NT2/D1 (cell line): ENCODE measurements at regions not wholly inside any gene's neighbourhood (a gene's known extent, or its start where the extent isn't known, plus 50 kb on each side); places are given as distances from the start of the nearest gene placed in this dataset.

Experiments used
- DNase-seq: peaks from one replicate; pipeline ENCODE4 v3.0.0-alpha.2; 2011; ENCODE audit warnings: low read depth, low spot score
- H3K27me3 ChIP-seq: 2 replicates; pipeline ENCODE4 v1.6.0; 2011; ENCODE audit warnings: mild to moderate bottlenecking; ENCODE audit not compliant: insufficient read length, insufficient read depth
- H3K36me3 ChIP-seq: 2 replicates; pipeline ENCODE4 v1.6.1; 2011; ENCODE audit warnings: mild to moderate bottlenecking, low read length, mixed read lengths; ENCODE audit not compliant: insufficient read depth, insufficient read length
- H3K4me1 ChIP-seq: 2 replicates; pipeline ENCODE4 v1.5.1; 2011; ENCODE audit not compliant: insufficient read depth, insufficient read length
- H3K4me3 ChIP-seq: 2 replicates; pipeline ENCODE4 v1.5.1; 2011; ENCODE audit warnings: low read depth; ENCODE audit not compliant: insufficient read length
- H3K9ac ChIP-seq: 2 replicates; pipeline ENCODE4 v1.6.0; 2011; ENCODE audit warnings: low read depth; ENCODE audit not compliant: insufficient read length
- H3K9me3 ChIP-seq: 2 replicates; pipeline ENCODE4 v1.5.1; 2011; ENCODE audit warnings: mild to moderate bottlenecking, low read length; ENCODE audit not compliant: insufficient read depth
- SUZ12 ChIP-seq: IDR thresholded peaks from 2 replicates; pipeline ENCODE4 v1.6.1; 2011; ENCODE audit not compliant: insufficient read length, insufficient read depth; ENCODE audit errors: extremely low read depth
- YY1 ChIP-seq: IDR thresholded peaks from 2 replicates; pipeline ENCODE4 v1.6.1; 2011; ENCODE audit not compliant: insufficient read length, insufficient read depth
- ZNF274 ChIP-seq: IDR thresholded peaks from 2 replicates; pipeline ENCODE4 v1.6.1; 2011; ENCODE audit warnings: mild to moderate bottlenecking, low read depth, low read length

GRCh38 chr7:42685911-42686310 lies 226.0 kb downstream of the C7orf25 start:
- H3K9ac ChIP-seq, result no peak overlapping the region
- H3K4me3 ChIP-seq, result no peak overlapping the region
- H3K4me1 ChIP-seq, result peaks cover 5% of the 10 kb centered on the region
- no peak for TF ChIP-seq ZNF274
- no peak for TF ChIP-seq YY1
- TF ChIP-seq SUZ12, result no peak
- 0 out of 2 replicates have a peak, but pooled peaks cover 4% of the 10 kb centered on the region for H3K9me3 ChIP-seq
- no peaks in the 10 kb centered on the region for H3K27me3 ChIP-seq
- no peaks in the 10 kb centered on the region for H3K36me3 ChIP-seq
- DNase-seq, result no peak

GRCh38 chr7:42677751-42678699 lies 233.8 kb downstream of the C7orf25 start:
- H3K4me3 ChIP-seq, result no peak overlapping the region
- H3K4me1 ChIP-seq, result no peaks in the 10 kb centered on the region
- DNase-seq, result no peak
- 0 out of 2 replicates have a peak, but pooled peaks cover 4% of the 10 kb centered on the region for H3K9me3 ChIP-seq
- H3K9ac ChIP-seq, result no peak overlapping the region
- TF ChIP-seq ZNF274 (no peak), YY1 (no peak)
- H3K27me3 ChIP-seq, result no peaks in the 10 kb centered on the region
- no peaks in the 10 kb centered on the region for H3K36me3 ChIP-seq

- DNase-seq, result no peak
- no peaks in the 10 kb centered on the region for H3K4me1 ChIP-seq
- H3K4me3 ChIP-seq, result no peak overlapping the region
- H3K36me3 ChIP-seq, result no peaks in the 10 kb centered on the region
- TF ChIP-seq YY1, result no peak
- TF ChIP-seq ZNF274, result no peak
- no peak for TF ChIP-seq SUZ12
- no peaks in the 10 kb centered on the region for H3K27me3 ChIP-seq
- H3K9me3 ChIP-seq, result no peaks in the 10 kb centered on the region
- no peak overlapping the region for H3K9ac ChIP-seq
These were observed 237.3 kb downstream of the C7orf25 start for GRCh38 chr7:42674541-42674940.

DNA sequence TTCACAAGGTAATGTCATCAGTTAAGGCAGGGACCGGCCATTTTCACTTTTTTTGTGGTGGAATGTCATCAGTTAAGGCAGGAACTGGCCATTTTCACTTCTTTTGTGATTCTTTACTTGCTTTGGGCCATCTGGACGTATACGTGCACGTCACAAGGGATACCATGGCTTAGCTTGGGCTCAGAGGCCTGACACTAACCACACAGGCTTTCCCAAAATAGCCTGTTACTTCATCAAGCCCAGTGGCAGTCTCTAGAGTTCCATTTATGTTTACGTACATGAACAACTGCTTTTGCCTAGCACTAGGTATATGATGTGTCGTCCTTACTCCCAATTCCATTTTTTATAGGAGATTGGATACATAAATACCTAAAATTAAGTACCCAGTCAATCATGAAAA lies 237.9 kb downstream of the C7orf25 start:
- Histone ChIP-seq H3K36me3 (no peaks in the 10 kb centered on the region), H3K9ac (no peak overlapping the region), H3K4me1 (no peaks in the 10 kb centered on the region), H3K4me3 (no peak overlapping the region), H3K9me3 (no peaks in the 10 kb centered on the region), H3K27me3 (no peaks in the 10 kb centered on the region)
- TF ChIP-seq YY1 (no peak), SUZ12 (no peak), ZNF274 (no peak)
- DNase-seq, result no peak

GRCh38 chr7:42672339-42672999 lies 239.4 kb downstream of the C7orf25 start:
- no peak for DNase-seq
- TF ChIP-seq ZNF274, result no peak
- TF ChIP-seq SUZ12, result no peak
- TF ChIP-seq YY1, result no peak

GRCh38 chr7:42671627-42672026 lies 240.2 kb downstream of the C7orf25 start:
- H3K27me3 ChIP-seq, result no peaks in the 10 kb centered on the region
- no peaks in the 10 kb centered on the region for H3K36me3 ChIP-seq
- no peak for TF ChIP-seq YY1
- TF ChIP-seq ZNF274, result no peak
- no peak for TF ChIP-seq SUZ12
- no peak for DNase-seq
- H3K9ac ChIP-seq, result no peak overlapping the region
- H3K9me3 ChIP-seq, result peaks cover 12% of the 10 kb centered on the region
- no peaks in the 10 kb centered on the region for H3K4me1 ChIP-seq
- no peak overlapping the region for H3K4me3 ChIP-seq

More at GRCh38 chr7:42672339-42672999, 239.4 kb downstream of the C7orf25 start:
- no peak overlapping the region for H3K4me3 ChIP-seq
- no peak overlapping the region for H3K9ac ChIP-seq
- no peaks in the 10 kb centered on the region for H3K36me3 ChIP-seq
- no peaks in the 10 kb centered on the region for H3K4me1 ChIP-seq
- no peaks in the 10 kb centered on the region for H3K27me3 ChIP-seq
- H3K9me3 ChIP-seq, result peaks cover 4% of the 10 kb centered on the region

DNA sequence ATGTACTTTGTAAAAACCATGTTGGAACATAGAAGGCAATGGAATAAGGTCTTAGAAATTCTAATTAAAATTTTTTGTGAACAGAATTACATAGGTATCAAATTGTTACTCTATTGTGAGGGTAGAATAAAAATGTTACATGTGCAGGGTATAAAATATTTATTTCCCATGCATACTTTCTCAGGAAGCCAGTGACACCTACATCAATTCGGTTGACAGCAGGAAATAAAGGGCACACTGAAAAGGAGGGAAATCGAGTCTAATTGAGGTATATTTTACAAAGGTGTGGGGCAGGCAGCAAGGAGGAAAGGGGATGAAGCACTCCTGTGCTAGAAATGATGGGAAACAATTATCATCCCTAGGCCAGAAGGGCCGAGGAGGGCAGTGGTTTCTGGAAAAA lies 244.9 kb downstream of the C7orf25 start:
- H3K9ac ChIP-seq, result no peak overlapping the region
- DNase-seq, result no peak
- no peaks in the 10 kb centered on the region for H3K4me1 ChIP-seq
- no peaks in the 10 kb centered on the region for H3K27me3 ChIP-seq
- H3K9me3 ChIP-seq, result peaks cover 24% of the 10 kb centered on the region
- TF ChIP-seq YY1 (no peak), SUZ12 (no peak), ZNF274 (no peak)
- H3K4me3 ChIP-seq, result no peak overlapping the region
- H3K36me3 ChIP-seq, result no peaks in the 10 kb centered on the region
